ENCODE measurements at regions not wholly inside any gene's neighbourhood (a gene's known extent, or its start where the extent isn't known, plus 50 kb on each side); places are given as distances from the start of the nearest gene placed in this dataset.

- TF ChIP-seq GATA2 (IDR thresholded peaks at IDR 0.05; ENCODE audit: low read depth, low read length) = no peak
- no peak for TF ChIP-seq GATA3 (IDR thresholded peaks at IDR 0.05; ENCODE audit: low read depth, low read length)
Measured at GRCh38 chr3:127072221-127072771, 89.4 kb downstream of the PLXNA1 start.
